ENCODE measurements at regions not wholly inside any gene's neighbourhood (a gene's known extent, or its start where the extent isn't known, plus 50 kb on each side); places are given as distances from the start of the nearest gene placed in this dataset.

DNA sequence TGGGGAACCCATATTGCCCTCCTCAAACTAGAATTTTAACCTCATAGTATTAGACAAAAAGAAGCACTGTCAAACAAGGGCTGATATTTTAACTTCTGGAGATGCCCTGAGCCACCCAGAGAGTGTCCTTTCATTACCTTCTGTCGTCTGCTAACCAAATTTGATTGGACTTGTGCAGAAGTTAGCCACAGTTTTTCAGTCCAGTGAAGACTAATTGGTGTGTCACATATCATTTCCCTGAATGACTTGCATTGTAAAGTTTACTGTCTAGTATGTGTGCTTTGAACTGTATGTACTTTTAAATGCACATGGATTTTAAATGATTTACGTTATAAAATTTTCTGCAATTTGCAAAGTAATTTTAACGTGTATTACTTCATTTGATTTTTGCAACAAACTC lies 646.5 kb downstream of the SATB2 start:
- no peaks in the 10 kb centered on the region for H4K20me1 ChIP-seq (ENCODE audit: insufficient read depth, low read length)
- H3K27me3 ChIP-seq (ENCODE audit: insufficient read depth, low read length): no peaks in the 10 kb centered on the region
- H2AFZ ChIP-seq (ENCODE audit: low read length): no peak overlapping the region
- no peaks in the 10 kb centered on the region for H3F3A ChIP-seq (ENCODE audit: insufficient read depth, low read length)
- H3K79me2 ChIP-seq (ENCODE audit: insufficient read depth, low read length): no peaks in the 10 kb centered on the region
- no peaks in the 10 kb centered on the region for H3K9me2 ChIP-seq (ENCODE audit: low read depth, low read length)
- H3K36me3 ChIP-seq (ENCODE audit: insufficient read depth, low read length): no peaks in the 10 kb centered on the region
- no peaks in the 10 kb centered on the region for H3K9me3 ChIP-seq (ENCODE audit: low read length)
- H3K4me2 ChIP-seq (ENCODE audit: low read length): no peak overlapping the region
- H3K4me1 ChIP-seq (ENCODE audit: insufficient read depth, low read length, severe bottlenecking): no peaks in the 10 kb centered on the region
- H3K4me3 ChIP-seq (ENCODE audit: low read depth, low read length, poor library complexity, severe bottlenecking): no peak overlapping the region
- no peak overlapping the region for H3K27ac ChIP-seq (ENCODE audit: low read depth, low read length, poor library complexity, severe bottlenecking)
- TF ChIP-seq, protein P1, sequence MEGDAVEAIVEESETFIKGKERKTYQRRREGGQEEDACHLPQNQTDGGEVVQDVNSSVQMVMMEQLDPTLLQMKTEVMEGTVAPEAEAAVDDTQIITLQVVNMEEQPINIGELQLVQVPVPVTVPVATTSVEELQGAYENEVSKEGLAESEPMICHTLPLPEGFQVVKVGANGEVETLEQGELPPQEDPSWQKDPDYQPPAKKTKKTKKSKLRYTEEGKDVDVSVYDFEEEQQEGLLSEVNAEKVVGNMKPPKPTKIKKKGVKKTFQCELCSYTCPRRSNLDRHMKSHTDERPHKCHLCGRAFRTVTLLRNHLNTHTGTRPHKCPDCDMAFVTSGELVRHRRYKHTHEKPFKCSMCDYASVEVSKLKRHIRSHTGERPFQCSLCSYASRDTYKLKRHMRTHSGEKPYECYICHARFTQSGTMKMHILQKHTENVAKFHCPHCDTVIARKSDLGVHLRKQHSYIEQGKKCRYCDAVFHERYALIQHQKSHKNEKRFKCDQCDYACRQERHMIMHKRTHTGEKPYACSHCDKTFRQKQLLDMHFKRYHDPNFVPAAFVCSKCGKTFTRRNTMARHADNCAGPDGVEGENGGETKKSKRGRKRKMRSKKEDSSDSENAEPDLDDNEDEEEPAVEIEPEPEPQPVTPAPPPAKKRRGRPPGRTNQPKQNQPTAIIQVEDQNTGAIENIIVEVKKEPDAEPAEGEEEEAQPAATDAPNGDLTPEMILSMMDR (IDR thresholded peaks at IDR 0.05; ENCODE audit: low read length): no peak
- no peak for TF ChIP-seq EZH2 (IDR thresholded peaks at IDR 0.05; ENCODE audit: borderline replicate concordance, low read length)
- H3K9ac ChIP-seq (ENCODE audit: low read length): no peak overlapping the region

DNA sequence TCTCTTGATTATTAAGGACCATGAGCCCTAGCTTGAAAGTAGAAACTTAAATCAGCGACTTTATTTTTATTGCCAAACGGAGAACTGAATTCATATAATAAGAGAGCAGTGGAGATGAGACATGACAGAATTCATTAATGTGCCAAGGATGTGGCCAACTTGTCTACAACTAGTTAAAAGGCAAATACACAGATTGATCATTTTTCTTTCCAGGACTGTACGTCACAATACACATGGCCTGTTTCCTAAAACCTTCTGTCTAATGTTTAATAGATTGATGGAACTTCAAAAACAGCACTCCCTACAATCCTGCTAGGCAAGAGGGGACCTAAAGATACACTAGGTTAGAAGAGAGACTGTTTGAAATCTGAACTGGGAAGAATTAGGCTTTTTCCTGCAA lies 647.8 kb downstream of the SATB2 start:
- no peaks in the 10 kb centered on the region for H3K36me3 ChIP-seq (ENCODE audit: insufficient read depth, low read length)
- TF ChIP-seq, protein P1 (IDR thresholded peaks at IDR 0.05; ENCODE audit: low read length): no peak
- TF ChIP-seq EZH2 (IDR thresholded peaks at IDR 0.05; ENCODE audit: borderline replicate concordance, low read length): no peak
- H2AFZ ChIP-seq (ENCODE audit: low read length): no peak overlapping the region
- H3K4me3 ChIP-seq (ENCODE audit: low read depth, low read length, poor library complexity, severe bottlenecking): no peak overlapping the region
- H3K79me2 ChIP-seq (ENCODE audit: insufficient read depth, low read length): no peaks in the 10 kb centered on the region
- no peaks in the 10 kb centered on the region for H4K20me1 ChIP-seq (ENCODE audit: insufficient read depth, low read length)
- H3K9ac ChIP-seq (ENCODE audit: low read length): no peak overlapping the region
- H3K4me1 ChIP-seq (ENCODE audit: insufficient read depth, low read length, severe bottlenecking): no peaks in the 10 kb centered on the region
- no peaks in the 10 kb centered on the region for H3K9me3 ChIP-seq (ENCODE audit: low read length)
- H3K27ac ChIP-seq (ENCODE audit: low read depth, low read length, poor library complexity, severe bottlenecking): no peak overlapping the region
- H3F3A ChIP-seq (ENCODE audit: insufficient read depth, low read length): no peaks in the 10 kb centered on the region
- no peaks in the 10 kb centered on the region for H3K27me3 ChIP-seq (ENCODE audit: insufficient read depth, low read length)
- H3K9me2 ChIP-seq (ENCODE audit: low read depth, low read length): no peaks in the 10 kb centered on the region
- H3K4me2 ChIP-seq (ENCODE audit: low read length): no peak overlapping the region

DNA sequence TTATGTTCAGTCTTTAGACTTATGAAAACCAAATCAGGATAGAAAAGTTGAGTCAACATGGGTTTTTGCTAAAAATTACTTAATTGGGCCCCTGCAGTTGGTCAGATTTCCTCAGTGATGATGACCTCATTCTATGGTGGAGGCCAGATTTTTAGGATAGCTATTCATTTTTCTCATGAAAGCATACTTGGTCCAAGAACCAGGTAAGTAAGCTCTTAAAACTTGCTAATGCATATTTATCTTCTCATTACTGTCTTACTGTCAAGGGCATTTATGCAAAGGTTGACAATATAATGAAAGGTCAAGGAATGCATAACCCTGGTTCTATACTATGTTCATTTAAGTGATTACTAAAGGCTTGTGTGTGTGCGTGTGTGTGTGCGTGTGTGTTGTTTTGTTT lies 650.6 kb downstream of the SATB2 start:
- Histone ChIP-seq H3K9ac (ENCODE audit: low read length) (no peak overlapping the region), H3F3A (ENCODE audit: insufficient read depth, low read length) (no peaks in the 10 kb centered on the region), H3K4me3 (ENCODE audit: low read depth, low read length, poor library complexity, severe bottlenecking) (no peak overlapping the region), H3K9me2 (ENCODE audit: low read depth, low read length) (no peaks in the 10 kb centered on the region), H3K36me3 (ENCODE audit: insufficient read depth, low read length) (no peaks in the 10 kb centered on the region), H3K4me1 (ENCODE audit: insufficient read depth, low read length, severe bottlenecking) (no peaks in the 10 kb centered on the region), H3K27me3 (ENCODE audit: insufficient read depth, low read length) (no peaks in the 10 kb centered on the region), H3K9me3 (ENCODE audit: low read length) (no peaks in the 10 kb centered on the region), H3K4me2 (ENCODE audit: low read length) (no peak overlapping the region), H3K79me2 (ENCODE audit: insufficient read depth, low read length) (no peaks in the 10 kb centered on the region), H4K20me1 (ENCODE audit: insufficient read depth, low read length) (no peaks in the 10 kb centered on the region), H2AFZ (ENCODE audit: low read length) (no peak overlapping the region), H3K27ac (ENCODE audit: low read depth, low read length, poor library complexity, severe bottlenecking) (no peak overlapping the region)
- TF ChIP-seq, protein P1 (IDR thresholded peaks at IDR 0.05; ENCODE audit: low read length): no peak
- TF ChIP-seq EZH2 (IDR thresholded peaks at IDR 0.05; ENCODE audit: borderline replicate concordance, low read length): no peak

All from OCI-LY1 (cell line).